Muscle layer of colon (tissue), 2 donors: ENCODE measurements at regions not wholly inside any gene's neighbourhood (a gene's known extent, or its start where the extent isn't known, plus 50 kb on each side); places are given as distances from the start of the nearest gene placed in this dataset.

Source experiments
- H3K27ac ChIP-seq: one replicate; pipeline ENCODE4 v1.7.0; 2013; ENCODE audit warnings: low read depth, mild to moderate bottlenecking, low read length, moderate library complexity
- H3K27me3 ChIP-seq, 2 donors: one replicate each; pipeline ENCODE4 v1.7.0; 2013; ENCODE audit warnings: low read length in 2 of 2, mild to moderate bottlenecking in 2 of 2; ENCODE audit not compliant: insufficient read depth in 2 of 2, control insufficient read depth in 1 of 2
- H3K36me3 ChIP-seq: one replicate; pipeline ENCODE4 v1.7.0; 2013; ENCODE audit warnings: mild to moderate bottlenecking, low read length; ENCODE audit not compliant: insufficient read depth
- H3K4me1 ChIP-seq: one replicate; pipeline ENCODE4 v1.7.0; 2013; ENCODE audit warnings: mild to moderate bottlenecking, low read length; ENCODE audit not compliant: insufficient read depth
- H3K4me3 ChIP-seq, 2 donors: one replicate each; pipeline ENCODE4 v1.7.0; 2013; ENCODE audit warnings: low read length in 2 of 2, low read depth in 1 of 2, mild to moderate bottlenecking in 1 of 2, moderate library complexity in 1 of 2
- H3K9ac ChIP-seq: one replicate; pipeline ENCODE4 v1.7.0; 2013; ENCODE audit warnings: low read length
- H3K9me3 ChIP-seq: one replicate; pipeline ENCODE4 v1.7.0; 2013; ENCODE audit warnings: mild to moderate bottlenecking, low read length
- donor health status: abdominal sarcoma.
- donor health status: Adenocarcinoma of cecum.

DNA sequence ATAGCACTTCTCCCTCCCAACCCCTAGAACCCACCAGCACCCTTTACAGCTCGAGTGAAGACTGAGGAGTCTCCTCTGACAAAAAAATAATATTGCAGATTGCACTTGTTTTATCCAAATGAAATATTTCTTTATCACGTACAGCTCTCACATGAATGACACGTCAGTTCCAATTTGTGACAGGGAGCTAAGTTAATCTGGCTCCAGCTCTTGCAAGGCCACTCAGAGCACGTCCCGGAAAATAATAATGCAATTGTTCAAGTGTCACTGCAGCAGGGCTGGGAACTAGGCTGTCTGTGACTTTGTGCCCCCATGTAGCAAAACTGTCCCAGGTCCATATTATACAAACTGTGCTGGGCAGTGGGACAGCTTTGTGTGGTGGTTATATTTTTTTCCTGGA, 539.6 kb downstream of the VRK1 start:
- Histone ChIP-seq H3K36me3 (no peaks in the 10 kb centered on the region), H3K4me1 (no peaks in the 10 kb centered on the region), H3K9ac (no peak overlapping the region), H3K27me3 (no peaks in the 10 kb centered on the region), H3K27ac (no peak overlapping the region), H3K4me3 (no peak overlapping the region), H3K9me3 (no peaks in the 10 kb centered on the region)

DNA sequence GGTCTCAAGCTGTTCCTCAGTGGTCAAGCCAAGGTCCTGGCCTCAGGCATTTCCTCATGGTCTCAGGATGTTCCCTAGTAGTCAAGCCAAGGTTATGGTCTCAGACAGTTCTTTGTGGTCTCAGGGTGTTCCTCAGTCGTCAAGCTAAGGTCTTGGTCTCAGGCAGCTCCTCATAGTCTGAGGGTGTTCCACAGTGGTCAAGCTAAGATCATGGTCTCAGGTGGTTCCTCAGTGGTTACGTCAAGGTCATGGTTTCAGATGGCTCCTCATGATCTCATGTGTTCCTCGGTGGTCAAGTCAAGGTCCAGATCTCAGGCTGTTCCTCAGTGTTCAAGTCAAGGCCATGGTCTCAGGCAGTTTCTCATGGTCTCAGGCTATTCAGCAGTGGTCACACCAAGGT, 540.1 kb downstream of the VRK1 start:
- Histone ChIP-seq H3K9me3 (no peaks in the 10 kb centered on the region), H3K4me1 (no peaks in the 10 kb centered on the region), H3K9ac (no peak overlapping the region), H3K36me3 (no peaks in the 10 kb centered on the region), H3K27ac (no peak overlapping the region), H3K27me3 (no peaks in the 10 kb centered on the region), H3K4me3 (no peak overlapping the region)

DNA sequence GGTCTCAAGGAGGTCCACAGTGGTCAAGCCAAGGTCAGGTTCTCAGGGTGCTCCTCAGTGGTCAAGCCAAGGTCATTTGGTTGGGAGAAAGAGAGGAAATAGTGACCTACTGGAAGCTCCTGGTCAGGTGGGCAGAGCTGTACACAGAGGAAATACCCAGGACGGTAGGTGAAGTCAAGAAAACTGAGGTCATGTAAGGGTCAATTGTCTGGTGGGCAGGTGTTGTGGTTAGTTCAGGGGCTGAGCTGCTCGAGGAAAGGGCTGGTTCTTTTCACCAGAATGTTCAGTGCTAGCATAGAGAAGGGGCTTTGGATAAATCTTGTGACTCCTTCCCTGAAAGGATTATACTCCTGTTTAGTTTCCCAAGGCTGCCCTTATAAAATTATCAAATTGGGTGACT, 540.5 kb downstream of the VRK1 start:
- no peaks in the 10 kb centered on the region for H3K27me3 ChIP-seq
- H3K4me1 ChIP-seq, result no peaks in the 10 kb centered on the region
- no peak overlapping the region for H3K27ac ChIP-seq
- no peaks in the 10 kb centered on the region for H3K36me3 ChIP-seq
- H3K4me3 ChIP-seq, result no peak overlapping the region
- H3K9me3 ChIP-seq, result no peaks in the 10 kb centered on the region
- H3K9ac ChIP-seq, result no peak overlapping the region

DNA sequence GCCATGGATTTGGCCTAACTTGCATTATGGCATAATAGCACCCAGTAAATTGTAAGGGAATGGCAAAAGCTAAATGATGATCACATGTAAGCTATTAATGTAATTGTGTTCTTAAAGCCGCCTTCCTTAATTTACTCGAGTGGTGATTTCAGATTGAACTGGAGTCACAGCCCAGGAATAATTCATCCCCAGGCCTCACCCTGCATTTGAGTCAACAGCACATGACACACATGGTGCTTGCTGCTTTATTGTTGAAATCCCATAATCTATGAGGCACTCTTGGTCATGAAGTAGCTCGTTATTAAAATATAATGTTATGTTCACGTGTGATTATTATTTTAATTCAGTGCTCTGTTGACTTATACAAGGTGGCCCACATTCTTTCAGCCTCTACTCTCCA, 547.5 kb downstream of the VRK1 start:
- Histone ChIP-seq H3K27me3 (no peaks in the 10 kb centered on the region), H3K27ac (no peak overlapping the region), H3K36me3 (no peaks in the 10 kb centered on the region), H3K9me3 (no peaks in the 10 kb centered on the region), H3K4me3 (no peak overlapping the region), H3K4me1 (no peaks in the 10 kb centered on the region), H3K9ac (no peak overlapping the region)

DNA sequence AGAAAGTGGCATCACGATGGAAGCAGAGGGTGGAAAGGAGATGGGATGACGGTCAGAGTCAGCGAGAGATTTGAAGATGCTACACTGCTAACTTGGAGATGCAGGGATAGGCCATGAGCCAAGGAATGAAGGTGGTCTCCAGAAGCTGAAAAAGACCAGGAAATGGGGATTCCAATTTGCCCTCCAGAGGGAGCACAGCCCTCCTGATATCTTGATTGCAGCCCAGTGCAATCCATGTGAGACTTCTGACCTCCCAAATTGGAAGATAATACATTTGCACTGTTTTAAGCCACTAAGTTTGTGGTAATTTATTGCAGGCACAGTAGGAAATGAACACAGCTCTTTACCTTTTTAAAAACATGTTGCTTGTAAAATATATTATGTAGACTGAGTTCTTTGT, 549.5 kb downstream of the VRK1 start:
- no peaks in the 10 kb centered on the region for H3K4me1 ChIP-seq
- no peak overlapping the region for H3K9ac ChIP-seq
- no peaks in the 10 kb centered on the region for H3K27me3 ChIP-seq
- no peaks in the 10 kb centered on the region for H3K9me3 ChIP-seq
- H3K4me3 ChIP-seq, result no peak overlapping the region
- H3K36me3 ChIP-seq, result no peaks in the 10 kb centered on the region
- no peak overlapping the region for H3K27ac ChIP-seq

DNA sequence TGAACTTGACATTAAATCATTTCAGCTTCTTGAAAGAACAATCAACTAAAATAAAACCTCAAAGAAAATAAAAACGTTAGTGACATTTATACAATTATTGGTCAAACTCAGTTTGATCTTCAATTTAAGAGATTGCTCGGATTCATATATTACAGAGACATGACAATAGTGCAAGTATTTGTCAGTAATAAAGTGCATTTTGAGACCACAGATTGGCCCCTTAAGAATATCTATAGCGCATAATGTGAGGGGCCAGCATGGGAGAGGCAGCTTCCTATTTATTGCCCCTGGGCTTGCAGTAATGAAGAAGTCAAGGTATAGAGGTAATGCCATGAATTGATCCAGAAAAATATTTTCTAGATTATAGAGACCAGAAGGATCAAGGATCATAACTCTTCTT, 552.3 kb downstream of the VRK1 start:
- no peaks in the 10 kb centered on the region for H3K27me3 ChIP-seq

DNA sequence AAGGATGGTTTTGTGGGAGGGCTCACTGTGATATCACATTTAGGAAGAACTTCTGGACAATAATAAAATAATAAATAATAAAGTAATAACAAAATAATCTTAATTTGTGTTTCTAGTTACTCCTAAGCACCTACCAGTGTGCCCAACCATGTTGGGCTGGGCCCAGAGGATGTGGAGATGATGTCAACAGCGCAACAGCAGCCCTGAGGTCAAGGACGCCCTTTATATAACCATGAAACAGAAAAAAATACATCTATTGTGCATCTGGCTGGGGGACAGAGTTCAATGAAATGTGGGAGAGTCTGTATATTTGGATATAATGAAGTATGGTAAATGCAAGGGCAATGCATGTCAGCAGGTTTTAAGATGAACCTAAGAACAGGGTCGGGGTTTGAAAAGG, 552.8 kb downstream of the VRK1 start:
- Histone ChIP-seq H3K27ac (no peak overlapping the region), H3K27me3 (no peaks in the 10 kb centered on the region), H3K4me3 (no peak overlapping the region), H3K9ac (no peak overlapping the region), H3K9me3 (no peaks in the 10 kb centered on the region), H3K4me1 (no peaks in the 10 kb centered on the region), H3K36me3 (no peaks in the 10 kb centered on the region)

More for the DNA sequence above, 552.3 kb downstream of the VRK1 start:
- Histone ChIP-seq H3K9ac (no peak overlapping the region), H3K36me3 (no peaks in the 10 kb centered on the region), H3K27ac (no peak overlapping the region), H3K9me3 (no peaks in the 10 kb centered on the region), H3K4me1 (no peaks in the 10 kb centered on the region), H3K4me3 (no peak overlapping the region)

DNA sequence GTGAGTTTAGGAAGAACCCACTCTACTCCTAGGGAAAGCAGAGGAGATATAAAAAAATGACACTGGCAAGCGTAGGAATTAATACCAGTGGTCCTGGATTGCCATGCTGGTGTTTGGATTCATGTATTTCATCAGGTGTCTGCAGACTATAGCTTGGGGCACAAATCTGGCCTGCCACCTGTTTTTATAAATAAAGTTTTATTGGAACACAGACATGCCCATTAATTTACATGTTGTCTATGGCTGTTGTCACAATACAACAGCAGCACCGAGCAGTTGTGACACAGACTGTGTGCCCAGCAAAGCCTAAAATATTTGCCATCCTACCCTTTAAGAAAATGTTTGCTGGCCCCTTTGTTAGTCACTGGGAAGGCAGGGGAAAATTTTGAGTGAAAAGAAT, 553.2 kb downstream of the VRK1 start:
- H3K36me3 ChIP-seq, result no peaks in the 10 kb centered on the region
- H3K4me3 ChIP-seq, result no peak overlapping the region
- no peaks in the 10 kb centered on the region for H3K4me1 ChIP-seq
- H3K9ac ChIP-seq, result no peak overlapping the region
- H3K27ac ChIP-seq, result no peak overlapping the region
- H3K9me3 ChIP-seq, result no peaks in the 10 kb centered on the region
- H3K27me3 ChIP-seq, result no peaks in the 10 kb centered on the region

DNA sequence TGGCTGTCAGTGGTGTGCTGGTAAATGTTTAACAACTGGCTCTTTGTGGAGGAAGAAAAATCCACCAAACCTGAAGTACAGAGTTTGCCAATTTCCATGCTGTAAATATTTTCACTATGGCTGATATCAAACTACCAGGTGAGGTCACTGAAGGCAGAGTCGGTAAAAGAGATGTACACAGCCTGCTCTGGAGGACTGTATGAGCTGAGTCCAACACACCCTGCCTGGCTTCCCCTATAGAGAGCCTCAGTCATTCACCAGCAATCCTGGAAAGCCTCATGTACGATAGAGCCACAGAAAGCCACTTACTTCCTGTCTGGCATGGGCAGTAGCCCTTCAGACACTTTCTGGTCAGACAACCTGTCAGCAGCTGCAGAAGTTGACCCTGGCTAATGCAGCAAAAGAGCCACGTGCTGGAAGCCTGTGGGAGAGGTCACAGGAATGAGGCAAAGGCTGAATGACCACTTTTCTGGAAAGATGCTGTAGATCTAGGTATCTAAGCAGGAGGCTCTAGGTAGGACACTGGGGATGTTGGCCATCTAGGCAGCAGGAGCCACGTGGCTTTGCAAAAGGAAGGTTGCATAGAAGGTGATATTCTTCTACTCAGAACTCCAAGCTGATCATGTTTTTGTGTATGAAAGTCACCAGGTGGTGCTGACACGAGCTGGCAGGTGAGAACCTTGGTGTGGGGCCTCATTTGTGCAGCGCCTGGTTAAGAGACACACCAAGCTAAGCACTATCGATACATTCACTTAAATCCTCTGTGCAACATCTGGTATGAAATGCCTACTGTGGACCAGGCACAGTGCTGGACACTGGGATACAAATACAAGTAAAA, 553.9 kb downstream of the VRK1 start:
- no peak overlapping the region for H3K4me3 ChIP-seq
- H3K27ac ChIP-seq, result no peak overlapping the region
- H3K9ac ChIP-seq, result no peak overlapping the region
- H3K36me3 ChIP-seq, result no peaks in the 10 kb centered on the region
- H3K9me3 ChIP-seq, result no peaks in the 10 kb centered on the region
- H3K4me1 ChIP-seq, result no peaks in the 10 kb centered on the region
- H3K27me3 ChIP-seq, result no peaks in the 10 kb centered on the region

DNA sequence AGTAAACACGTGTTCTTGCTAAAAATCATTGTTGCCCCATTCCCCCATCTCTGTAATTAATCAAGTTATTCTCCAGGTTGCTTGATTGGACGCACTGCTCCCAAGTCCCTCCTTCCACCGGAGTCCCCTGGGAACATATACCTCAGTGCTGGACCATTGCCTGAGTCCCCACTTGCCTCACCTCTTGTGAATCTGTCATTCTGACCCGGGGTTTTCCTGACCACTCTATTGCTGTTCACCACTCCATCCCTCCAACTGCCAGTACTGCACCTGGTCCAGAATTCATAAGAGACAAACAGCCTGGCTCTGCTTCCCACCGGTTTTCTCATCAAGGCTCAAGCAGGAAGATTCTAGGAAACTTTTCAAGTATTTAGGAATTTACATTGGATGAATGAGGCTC, 555.9 kb downstream of the VRK1 start:
- Histone ChIP-seq H3K4me3 (no peak overlapping the region), H3K4me1 (no peaks in the 10 kb centered on the region), H3K36me3 (no peaks in the 10 kb centered on the region), H3K27ac (no peak overlapping the region), H3K27me3 (no peaks in the 10 kb centered on the region), H3K9ac (no peak overlapping the region), H3K9me3 (no peaks in the 10 kb centered on the region)

DNA sequence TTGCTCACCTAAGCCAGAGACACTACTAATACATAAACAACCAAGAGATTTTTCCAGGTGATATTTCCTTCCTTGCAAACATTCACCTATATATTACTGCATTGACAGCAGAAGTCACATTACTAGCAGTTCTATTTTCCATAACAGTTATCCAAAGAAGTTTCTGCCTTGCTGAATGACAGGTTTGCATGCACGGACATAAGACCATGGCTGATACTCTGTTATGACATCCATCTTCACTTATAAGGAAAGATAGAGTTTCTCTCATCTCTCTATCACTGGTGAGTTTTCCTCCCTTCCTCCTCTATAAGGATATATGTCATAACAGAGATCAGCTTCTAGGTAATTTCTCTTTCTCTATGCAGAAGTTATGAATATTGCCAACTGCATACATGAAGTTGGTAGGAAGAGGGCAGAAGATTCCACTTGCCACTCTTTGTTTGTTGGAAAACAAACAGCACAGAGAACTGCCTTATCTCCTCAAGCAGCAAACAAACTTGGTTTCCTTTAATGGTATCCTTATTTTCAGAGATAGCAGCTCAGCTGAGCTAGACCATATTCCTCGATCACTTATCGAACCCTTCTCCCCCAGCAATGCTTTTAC, 557.0 kb downstream of the VRK1 start:
- Histone ChIP-seq H3K4me3 (no peak overlapping the region), H3K36me3 (no peaks in the 10 kb centered on the region), H3K27ac (no peak overlapping the region), H3K9me3 (no peaks in the 10 kb centered on the region), H3K4me1 (no peaks in the 10 kb centered on the region), H3K27me3 (no peaks in the 10 kb centered on the region), H3K9ac (no peak overlapping the region)

DNA sequence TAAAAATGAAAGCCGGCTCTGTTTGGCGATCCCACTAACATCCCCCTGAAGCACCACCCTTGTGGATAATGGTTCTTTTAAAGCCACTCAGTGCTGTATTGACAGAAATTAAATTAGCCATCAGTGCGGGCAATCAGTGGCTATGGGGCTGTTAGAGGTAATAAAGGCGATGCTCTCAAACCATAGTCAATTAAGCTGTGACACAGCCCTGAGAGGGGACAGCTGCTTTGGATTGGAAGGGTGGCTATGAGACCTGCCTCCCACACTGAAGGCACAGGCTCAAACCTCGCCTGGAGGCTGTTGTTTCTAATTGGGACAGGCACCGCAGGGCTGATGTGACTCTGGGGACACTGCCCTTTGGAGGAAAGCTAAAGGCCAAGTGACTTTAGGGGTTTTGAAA, 562.2 kb downstream of the VRK1 start:
- Histone ChIP-seq H3K27ac (no peak overlapping the region), H3K4me1 (no peaks in the 10 kb centered on the region)

More for the DNA sequence above, 562.2 kb downstream of the VRK1 start:
- H3K4me3 ChIP-seq, result no peak overlapping the region
- no peaks in the 10 kb centered on the region for H3K27me3 ChIP-seq
- H3K9me3 ChIP-seq, result no peaks in the 10 kb centered on the region
- no peaks in the 10 kb centered on the region for H3K36me3 ChIP-seq
- no peak overlapping the region for H3K9ac ChIP-seq
